ENCODE measurements at regions not wholly inside any gene's neighbourhood (a gene's known extent, or its start where the extent isn't known, plus 50 kb on each side); places are given as distances from the start of the nearest gene placed in this dataset.

- TF ChIP-seq SPI1 (IDR thresholded peaks at IDR 0.05; ENCODE audit: borderline replicate concordance, low read depth) = no peak
- TF ChIP-seq, protein P1, sequence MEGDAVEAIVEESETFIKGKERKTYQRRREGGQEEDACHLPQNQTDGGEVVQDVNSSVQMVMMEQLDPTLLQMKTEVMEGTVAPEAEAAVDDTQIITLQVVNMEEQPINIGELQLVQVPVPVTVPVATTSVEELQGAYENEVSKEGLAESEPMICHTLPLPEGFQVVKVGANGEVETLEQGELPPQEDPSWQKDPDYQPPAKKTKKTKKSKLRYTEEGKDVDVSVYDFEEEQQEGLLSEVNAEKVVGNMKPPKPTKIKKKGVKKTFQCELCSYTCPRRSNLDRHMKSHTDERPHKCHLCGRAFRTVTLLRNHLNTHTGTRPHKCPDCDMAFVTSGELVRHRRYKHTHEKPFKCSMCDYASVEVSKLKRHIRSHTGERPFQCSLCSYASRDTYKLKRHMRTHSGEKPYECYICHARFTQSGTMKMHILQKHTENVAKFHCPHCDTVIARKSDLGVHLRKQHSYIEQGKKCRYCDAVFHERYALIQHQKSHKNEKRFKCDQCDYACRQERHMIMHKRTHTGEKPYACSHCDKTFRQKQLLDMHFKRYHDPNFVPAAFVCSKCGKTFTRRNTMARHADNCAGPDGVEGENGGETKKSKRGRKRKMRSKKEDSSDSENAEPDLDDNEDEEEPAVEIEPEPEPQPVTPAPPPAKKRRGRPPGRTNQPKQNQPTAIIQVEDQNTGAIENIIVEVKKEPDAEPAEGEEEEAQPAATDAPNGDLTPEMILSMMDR (IDR thresholded peaks at IDR 0.05; ENCODE audit: insufficient read depth, low read length) = no peak
- TF ChIP-seq GABPA (IDR thresholded peaks at IDR 0.05; ENCODE audit: low read depth) = no peak
- no peak for TF ChIP-seq POLR2AphosphoS5 (IDR thresholded peaks at IDR 0.05; ENCODE audit: low read depth)
- TF ChIP-seq, protein P2, sequence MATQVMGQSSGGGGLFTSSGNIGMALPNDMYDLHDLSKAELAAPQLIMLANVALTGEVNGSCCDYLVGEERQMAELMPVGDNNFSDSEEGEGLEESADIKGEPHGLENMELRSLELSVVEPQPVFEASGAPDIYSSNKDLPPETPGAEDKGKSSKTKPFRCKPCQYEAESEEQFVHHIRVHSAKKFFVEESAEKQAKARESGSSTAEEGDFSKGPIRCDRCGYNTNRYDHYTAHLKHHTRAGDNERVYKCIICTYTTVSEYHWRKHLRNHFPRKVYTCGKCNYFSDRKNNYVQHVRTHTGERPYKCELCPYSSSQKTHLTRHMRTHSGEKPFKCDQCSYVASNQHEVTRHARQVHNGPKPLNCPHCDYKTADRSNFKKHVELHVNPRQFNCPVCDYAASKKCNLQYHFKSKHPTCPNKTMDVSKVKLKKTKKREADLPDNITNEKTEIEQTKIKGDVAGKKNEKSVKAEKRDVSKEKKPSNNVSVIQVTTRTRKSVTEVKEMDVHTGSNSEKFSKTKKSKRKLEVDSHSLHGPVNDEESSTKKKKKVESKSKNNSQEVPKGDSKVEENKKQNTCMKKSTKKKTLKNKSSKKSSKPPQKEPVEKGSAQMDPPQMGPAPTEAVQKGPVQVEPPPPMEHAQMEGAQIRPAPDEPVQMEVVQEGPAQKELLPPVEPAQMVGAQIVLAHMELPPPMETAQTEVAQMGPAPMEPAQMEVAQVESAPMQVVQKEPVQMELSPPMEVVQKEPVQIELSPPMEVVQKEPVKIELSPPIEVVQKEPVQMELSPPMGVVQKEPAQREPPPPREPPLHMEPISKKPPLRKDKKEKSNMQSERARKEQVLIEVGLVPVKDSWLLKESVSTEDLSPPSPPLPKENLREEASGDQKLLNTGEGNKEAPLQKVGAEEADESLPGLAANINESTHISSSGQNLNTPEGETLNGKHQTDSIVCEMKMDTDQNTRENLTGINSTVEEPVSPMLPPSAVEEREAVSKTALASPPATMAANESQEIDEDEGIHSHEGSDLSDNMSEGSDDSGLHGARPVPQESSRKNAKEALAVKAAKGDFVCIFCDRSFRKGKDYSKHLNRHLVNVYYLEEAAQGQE (IDR thresholded peaks at IDR 0.05; ENCODE audit: insufficient replicate concordance, low read depth) = no peak
- no peak overlapping the region for H3K4me3 ChIP-seq (replicated peaks; ENCODE audit: insufficient read depth, low read length)
- no peak for DNase-seq (ENCODE audit: low read depth in 1 of 2, low spot score in 1 of 2)
- H3K27ac ChIP-seq (replicated peaks) = no peak overlapping the region
- H3K27me3 ChIP-seq (ENCODE audit: insufficient read depth, poor library complexity, severe bottlenecking) = peaks cover 2% of the 10 kb centered on the region
Measured at GRCh38 chr2:122856696-122857095, 1101.2 kb downstream of the TSN start.

DNA sequence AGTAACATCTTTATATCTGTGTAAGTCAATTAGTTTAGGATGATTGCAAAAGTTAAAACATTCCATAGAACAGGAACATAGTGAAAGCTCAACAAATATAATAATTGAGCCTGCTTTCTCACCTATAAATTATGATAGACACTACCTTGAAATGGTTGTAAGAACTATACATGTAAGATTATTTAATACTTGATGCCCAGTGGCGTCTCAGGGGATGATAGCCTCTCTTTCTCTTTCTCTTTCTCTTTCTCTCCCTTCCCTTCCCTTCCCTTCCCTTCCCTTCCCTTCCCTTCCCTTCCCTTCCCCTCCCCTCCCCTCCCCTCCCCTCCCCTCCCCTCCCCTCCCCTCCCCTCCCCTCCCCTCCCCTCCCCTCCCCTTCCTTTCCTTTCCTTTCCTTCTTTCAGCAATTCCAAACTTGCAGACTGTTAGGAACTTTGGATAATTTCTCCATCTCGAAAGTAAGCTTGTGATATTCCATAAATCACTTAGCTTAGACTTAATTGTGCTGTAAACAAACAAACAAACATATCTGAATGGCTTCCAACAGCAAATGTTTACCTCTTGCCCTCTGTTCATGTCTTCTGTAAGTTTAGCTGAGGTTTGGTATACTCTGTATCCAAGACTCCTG lies 1102.7 kb downstream of the TSN start:
- Histone ChIP-seq H3K4me3 (replicated peaks; ENCODE audit: insufficient read depth, low read length) (no peak overlapping the region), H3K27ac (replicated peaks) (no peak overlapping the region), H3K27me3 (ENCODE audit: insufficient read depth, poor library complexity, severe bottlenecking) (peaks cover 2% of the 10 kb centered on the region)
- TF ChIP-seq GABPA (IDR thresholded peaks at IDR 0.05; ENCODE audit: low read depth) (no peak), SPI1 (IDR thresholded peaks at IDR 0.05; ENCODE audit: borderline replicate concordance, low read depth) (no peak), POLR2AphosphoS5 (IDR thresholded peaks at IDR 0.05; ENCODE audit: low read depth) (no peak)
- TF ChIP-seq, protein P1 (IDR thresholded peaks at IDR 0.05; ENCODE audit: insufficient read depth, low read length) = no peak
- TF ChIP-seq, protein P2 (IDR thresholded peaks at IDR 0.05; ENCODE audit: insufficient replicate concordance, low read depth) = no peak
- DNase-seq (ENCODE audit: low read depth in 1 of 2, low spot score in 1 of 2) = no peak

- Histone ChIP-seq H3K4me3 (replicated peaks; ENCODE audit: insufficient read depth, low read length) (no peak overlapping the region), H3K27me3 (ENCODE audit: insufficient read depth, poor library complexity, severe bottlenecking) (peaks cover 2% of the 10 kb centered on the region), H3K27ac (replicated peaks) (no peak overlapping the region)
- no peak for DNase-seq (ENCODE audit: low read depth in 1 of 2, low spot score in 1 of 2)
- TF ChIP-seq SPI1 (IDR thresholded peaks at IDR 0.05; ENCODE audit: borderline replicate concordance, low read depth) (no peak), POLR2AphosphoS5 (IDR thresholded peaks at IDR 0.05; ENCODE audit: low read depth) (no peak), GABPA (IDR thresholded peaks at IDR 0.05; ENCODE audit: low read depth) (no peak)
- TF ChIP-seq, protein P2 (IDR thresholded peaks at IDR 0.05; ENCODE audit: insufficient replicate concordance, low read depth) = no peak
- TF ChIP-seq, protein P1 (IDR thresholded peaks at IDR 0.05; ENCODE audit: insufficient read depth, low read length) = no peak
Measured at GRCh38 chr2:122858813-122859212, 1103.4 kb downstream of the TSN start.

Measured in HL-60 (cell line).